AG09319 (cell line): ENCODE measurements at regions not wholly inside any gene's neighbourhood (a gene's known extent, or its start where the extent isn't known, plus 50 kb on each side); places are given as distances from the start of the nearest gene placed in this dataset.

ENCODE experiments used
- DNase-seq: peaks from one replicate; pipeline ENCODE4 v3.0.0-alpha.2; 2010; ENCODE audit warnings: low read depth; ENCODE audit errors: extremely low read depth
- TF ChIP-seq, protein P1 (sequence below): IDR thresholded peaks from 2 replicates; pipeline ENCODE4 v1.5.1; 2011; ENCODE audit warnings: low read depth, mild to moderate bottlenecking, inconsistent platforms, low read length, moderate library complexity

DNA sequence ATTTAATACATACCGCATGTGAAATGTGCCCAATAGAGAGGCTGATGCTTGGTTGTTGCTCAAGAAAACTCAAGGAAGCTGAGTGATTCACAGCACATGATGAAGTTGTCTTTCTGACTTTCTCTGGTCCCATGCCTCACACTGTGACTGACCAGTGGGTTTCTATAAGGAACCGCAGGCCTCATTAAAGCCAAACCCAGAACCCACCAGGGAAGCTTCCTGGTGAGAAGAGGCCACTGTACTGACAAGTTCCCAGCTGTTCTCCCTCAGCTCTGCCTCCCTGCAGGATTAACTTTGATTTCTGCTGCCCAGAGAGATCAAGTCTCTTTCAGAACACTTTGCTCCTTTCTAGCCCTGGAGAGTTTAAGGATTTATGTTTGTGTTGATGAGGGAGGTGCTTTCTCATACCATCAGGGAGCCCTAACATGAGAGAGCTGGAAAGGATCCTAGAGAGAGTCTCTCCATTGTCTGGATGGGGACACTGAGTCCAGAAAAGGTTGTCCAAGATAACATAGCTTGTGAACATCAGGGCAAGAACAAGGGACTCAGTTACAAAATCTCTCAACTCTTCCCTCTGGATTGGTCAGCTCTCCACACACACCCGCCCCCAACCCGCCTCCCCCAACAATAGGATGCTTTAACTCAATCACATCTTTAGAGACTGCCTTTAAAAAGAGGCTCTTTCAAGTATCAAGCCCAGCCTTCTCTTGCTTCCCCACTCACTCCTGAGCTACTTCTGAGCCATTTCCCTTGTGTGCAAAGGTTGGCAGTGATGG is 303.2 kb upstream of the TLE3 start:
- no peak for DNase-seq
- TF ChIP-seq, protein P1, sequence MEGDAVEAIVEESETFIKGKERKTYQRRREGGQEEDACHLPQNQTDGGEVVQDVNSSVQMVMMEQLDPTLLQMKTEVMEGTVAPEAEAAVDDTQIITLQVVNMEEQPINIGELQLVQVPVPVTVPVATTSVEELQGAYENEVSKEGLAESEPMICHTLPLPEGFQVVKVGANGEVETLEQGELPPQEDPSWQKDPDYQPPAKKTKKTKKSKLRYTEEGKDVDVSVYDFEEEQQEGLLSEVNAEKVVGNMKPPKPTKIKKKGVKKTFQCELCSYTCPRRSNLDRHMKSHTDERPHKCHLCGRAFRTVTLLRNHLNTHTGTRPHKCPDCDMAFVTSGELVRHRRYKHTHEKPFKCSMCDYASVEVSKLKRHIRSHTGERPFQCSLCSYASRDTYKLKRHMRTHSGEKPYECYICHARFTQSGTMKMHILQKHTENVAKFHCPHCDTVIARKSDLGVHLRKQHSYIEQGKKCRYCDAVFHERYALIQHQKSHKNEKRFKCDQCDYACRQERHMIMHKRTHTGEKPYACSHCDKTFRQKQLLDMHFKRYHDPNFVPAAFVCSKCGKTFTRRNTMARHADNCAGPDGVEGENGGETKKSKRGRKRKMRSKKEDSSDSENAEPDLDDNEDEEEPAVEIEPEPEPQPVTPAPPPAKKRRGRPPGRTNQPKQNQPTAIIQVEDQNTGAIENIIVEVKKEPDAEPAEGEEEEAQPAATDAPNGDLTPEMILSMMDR = no peak

DNA sequence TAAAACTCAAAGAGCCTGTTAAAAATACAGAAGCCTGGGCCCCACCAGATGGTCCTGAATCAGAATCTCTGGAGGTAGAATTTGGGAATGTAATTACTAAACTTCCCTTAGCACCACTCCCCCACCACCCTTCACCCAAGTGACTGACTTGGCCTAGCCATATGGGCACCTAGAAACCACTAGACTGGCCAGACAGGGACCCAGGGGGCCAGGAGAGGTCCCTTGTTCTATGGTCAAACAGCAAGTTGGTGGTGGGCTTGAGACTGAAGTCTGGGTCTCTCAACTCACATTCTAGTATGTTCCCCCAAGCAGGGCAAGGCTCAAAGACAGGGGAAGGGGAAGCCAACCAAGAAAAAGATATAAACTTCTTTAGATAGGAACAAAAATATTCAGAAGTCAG is 301.5 kb upstream of the TLE3 start:
- no peak for DNase-seq
- TF ChIP-seq, protein P1 = no peak

DNA sequence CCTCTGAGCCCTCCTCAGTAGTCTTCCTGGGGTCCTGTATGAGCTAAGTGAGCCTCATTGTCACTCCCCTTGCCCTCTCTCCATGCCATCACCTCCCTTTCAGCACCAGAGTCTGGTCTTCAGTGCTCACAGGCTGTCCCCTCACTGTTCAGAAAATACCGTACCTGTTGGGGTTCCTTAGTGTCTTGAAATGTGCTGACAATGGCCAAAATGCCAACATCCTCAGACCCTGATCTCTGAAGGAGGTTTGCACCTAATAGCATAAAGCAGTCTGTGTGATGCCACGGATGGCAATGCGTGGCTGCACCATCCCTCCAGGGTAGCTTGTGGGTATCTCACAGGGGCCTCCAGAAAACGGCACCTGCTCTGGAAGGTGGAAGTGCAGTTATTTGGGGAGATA is 301.0 kb upstream of the TLE3 start:
- TF ChIP-seq, protein P1 = no peak
- no peak for DNase-seq

DNA sequence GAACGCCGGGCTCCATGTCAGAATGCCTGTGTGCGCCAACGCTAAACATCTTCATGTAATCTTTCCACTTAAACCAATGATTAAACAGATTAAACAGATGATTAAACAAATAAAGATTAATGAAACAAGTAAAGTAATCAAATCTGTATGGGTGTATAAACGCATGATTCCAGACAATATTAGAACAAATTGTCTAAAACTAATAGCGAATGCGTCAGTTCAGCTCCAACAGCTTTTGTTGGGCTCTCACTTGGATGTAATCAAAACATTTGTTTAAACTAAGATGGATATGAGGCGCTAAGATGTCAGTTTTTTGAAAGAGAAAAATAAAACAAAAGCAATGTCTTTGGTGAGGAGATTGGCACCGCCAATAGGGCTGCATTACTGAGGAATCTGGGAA is 299.1 kb upstream of the TLE3 start:
- DNase-seq = no peak
- TF ChIP-seq, protein P1 = no peak

DNA sequence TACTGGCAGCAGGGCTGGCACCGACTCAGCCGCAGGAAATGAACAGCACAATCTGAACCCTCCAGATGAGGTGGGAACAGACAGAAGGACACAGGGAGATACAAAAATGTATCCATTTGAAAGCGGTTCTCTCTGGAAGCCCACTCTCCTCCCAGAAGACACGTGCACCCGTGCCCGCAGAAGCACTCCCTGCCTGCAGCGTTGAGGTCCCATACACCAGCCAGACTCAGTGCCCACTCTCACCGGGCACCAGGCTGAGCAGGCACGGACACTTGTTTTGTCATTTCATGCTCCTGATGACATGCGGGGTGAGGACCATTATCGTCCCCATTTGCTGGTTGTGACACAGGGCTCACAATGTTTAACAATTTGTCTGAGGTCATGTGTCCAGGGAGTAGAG is 297.4 kb upstream of the TLE3 start:
- no peak for DNase-seq
- TF ChIP-seq, protein P1 = no peak

DNA sequence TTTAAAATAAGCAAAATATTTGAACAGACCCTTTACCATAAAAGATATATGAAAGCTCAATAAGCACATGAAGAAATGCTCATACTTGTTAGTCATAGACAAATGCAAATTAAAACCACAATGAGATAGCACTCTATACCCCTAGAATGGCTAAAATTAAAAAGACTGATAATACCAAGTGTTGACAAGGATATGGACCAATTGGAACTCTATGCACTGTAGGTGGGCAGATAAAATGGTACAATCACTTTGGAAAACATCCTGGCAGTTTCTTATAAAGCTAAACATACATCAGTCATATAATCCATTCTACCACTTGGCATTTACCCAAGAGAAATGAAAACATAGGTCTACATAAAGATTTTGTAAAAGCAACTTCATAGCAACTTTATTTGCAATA is 293.0 kb upstream of the TLE3 start:
- TF ChIP-seq, protein P1 = no peak
- DNase-seq = no peak

DNA sequence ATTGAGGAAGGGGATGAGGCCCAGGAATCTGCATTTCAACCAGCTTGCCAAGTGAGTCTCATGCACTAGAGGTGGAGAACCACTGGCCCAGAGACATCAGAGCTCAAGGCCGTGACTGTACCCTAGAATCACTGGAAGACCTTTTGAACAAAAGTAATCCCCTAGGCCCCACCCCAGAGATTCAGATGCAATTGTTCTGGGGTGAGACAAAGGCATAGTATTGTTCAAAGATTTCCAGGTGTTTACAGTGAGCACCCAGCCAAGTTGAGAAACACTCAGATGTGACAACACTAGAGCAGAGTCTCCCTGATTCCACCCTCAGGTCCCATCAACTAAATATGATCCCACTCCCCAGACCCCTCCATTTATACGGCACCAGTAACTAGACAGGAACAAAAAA is 290.3 kb upstream of the TLE3 start:
- TF ChIP-seq, protein P1 = no peak
- DNase-seq = no peak
